Fibroblast of pulmonary artery (primary cell): ENCODE measurements at regions not wholly inside any gene's neighbourhood (a gene's known extent, or its start where the extent isn't known, plus 50 kb on each side); places are given as distances from the start of the nearest gene placed in this dataset.
A peak's percentile ranks its signal among the peaks of the same experiment; 100 is the strongest.

Experiments used
- DNase-seq: peaks from one replicate; pipeline ENCODE4 v3.0.0-alpha.2; 2010; ENCODE audit warnings: low read depth
- H3K4me3 ChIP-seq: replicated peaks from 2 replicates; pipeline ENCODE4 v1.5.1; 2011; ENCODE audit warnings: low read depth, mild to moderate bottlenecking, control low read depth, low read length, moderate library complexity
- TF ChIP-seq, protein P1 (sequence below): IDR thresholded peaks from 2 replicates; pipeline ENCODE4 v1.5.1; 2011; ENCODE audit warnings: mild to moderate bottlenecking, control low read depth, low read length, inconsistent platforms; ENCODE audit errors: missing control alignments

DNA sequence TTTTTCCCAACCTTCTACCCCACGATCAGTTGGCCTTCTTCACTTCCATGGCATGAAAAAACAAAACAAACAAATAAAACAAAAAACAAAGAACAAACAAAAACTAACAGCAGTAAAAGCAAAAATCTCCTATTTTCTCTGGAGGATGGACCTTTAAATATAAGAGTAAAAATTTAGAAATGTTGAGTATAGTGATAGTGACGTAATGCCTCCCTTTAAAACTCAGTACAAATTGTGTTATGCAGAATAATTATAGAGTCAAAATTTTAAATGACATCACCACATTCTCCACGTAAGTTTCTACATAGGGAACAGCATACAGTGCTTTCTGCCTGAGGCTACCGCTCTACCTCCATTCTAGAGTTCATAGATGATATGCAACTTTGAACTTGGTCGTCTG is 2156.4 kb downstream of the PCDH7 start:
- DNase-seq, result no peak
- TF ChIP-seq, protein P1, sequence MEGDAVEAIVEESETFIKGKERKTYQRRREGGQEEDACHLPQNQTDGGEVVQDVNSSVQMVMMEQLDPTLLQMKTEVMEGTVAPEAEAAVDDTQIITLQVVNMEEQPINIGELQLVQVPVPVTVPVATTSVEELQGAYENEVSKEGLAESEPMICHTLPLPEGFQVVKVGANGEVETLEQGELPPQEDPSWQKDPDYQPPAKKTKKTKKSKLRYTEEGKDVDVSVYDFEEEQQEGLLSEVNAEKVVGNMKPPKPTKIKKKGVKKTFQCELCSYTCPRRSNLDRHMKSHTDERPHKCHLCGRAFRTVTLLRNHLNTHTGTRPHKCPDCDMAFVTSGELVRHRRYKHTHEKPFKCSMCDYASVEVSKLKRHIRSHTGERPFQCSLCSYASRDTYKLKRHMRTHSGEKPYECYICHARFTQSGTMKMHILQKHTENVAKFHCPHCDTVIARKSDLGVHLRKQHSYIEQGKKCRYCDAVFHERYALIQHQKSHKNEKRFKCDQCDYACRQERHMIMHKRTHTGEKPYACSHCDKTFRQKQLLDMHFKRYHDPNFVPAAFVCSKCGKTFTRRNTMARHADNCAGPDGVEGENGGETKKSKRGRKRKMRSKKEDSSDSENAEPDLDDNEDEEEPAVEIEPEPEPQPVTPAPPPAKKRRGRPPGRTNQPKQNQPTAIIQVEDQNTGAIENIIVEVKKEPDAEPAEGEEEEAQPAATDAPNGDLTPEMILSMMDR, result no peak
- H3K4me3 ChIP-seq, result no peak overlapping the region

DNA sequence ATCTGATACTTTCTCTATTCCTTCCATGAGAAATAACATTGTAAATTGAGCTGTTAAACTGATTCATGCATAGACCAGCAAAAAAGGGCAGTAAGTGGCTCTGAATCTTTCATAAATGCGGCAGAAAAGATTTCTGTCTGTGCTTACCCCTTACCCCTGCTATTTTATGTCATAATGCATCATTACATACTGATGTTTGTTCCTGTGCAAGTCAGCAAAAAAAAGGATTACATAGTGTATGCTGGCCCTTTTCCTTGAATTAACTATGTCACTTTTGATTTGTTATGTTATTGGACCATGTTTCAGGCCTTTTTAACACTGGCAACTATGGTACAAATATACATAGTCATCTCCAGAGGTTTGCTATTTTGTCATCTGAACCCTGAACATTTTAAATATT is 2159.7 kb downstream of the PCDH7 start:
- no peak for DNase-seq

DNA sequence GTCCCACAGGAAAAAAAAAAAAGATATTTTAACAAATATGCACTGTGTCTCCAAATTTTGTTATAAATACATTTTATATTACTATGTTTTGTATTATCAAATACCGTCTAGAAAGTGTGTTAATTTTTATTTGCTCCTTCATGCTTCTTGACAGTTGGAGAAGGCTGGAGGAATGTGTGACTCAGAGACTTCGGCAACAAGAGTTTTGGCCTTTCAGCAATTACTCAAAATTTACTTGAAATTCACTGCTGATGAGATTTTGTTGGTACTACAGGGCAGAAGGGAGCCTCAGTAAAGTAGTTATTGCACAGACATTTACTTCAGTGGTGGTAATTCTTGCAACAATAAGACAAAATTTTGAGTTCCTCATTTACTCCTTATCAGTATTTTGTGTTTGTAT is 2164.0 kb downstream of the PCDH7 start:
- TF ChIP-seq, protein P1, result no peak
- H3K4me3 ChIP-seq, result no peak overlapping the region
- peak; percentile 40 for DNase-seq

More for the DNA sequence above, 2159.7 kb downstream of the PCDH7 start:
- no peak overlapping the region for H3K4me3 ChIP-seq
- TF ChIP-seq, protein P1, result no peak

DNA sequence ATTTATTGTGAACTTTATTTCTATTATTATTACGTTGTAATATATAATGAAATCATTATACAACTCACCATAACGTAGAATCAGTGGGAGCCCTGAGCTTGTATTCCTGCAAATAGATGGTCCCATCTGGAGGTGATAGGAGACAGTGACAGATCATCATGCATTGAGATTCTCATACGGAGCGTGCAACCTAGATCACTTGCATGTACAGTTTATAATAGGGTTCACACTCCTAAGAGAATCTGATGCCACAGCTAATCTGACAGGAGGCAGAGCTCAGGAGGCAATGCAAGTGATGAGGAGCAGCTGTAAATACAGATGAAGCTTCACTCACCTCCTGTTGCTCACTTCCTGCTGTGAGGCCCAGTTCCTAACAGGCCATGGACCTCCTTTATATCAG is 2170.2 kb downstream of the PCDH7 start:
- DNase-seq, result no peak
- H3K4me3 ChIP-seq, result no peak overlapping the region
- TF ChIP-seq, protein P1, result no peak

DNA sequence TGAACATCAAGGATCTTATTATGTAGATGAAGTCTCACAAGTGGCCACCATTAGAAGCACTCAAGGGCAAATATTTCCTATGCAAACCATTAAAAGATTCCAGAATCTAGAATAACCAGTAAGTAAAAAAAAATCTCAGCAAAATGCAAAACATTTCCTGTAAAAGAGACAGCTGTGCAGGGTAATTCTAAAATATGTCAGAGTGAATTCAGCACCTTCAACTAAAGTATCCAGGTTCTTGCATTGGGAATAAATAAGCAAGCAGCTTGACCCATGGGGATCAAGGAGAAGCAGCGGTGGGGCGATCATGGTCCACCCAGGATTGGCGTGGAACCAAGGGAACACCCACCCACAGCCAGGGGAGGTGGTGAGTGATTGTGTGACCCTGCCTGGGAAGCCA is 2188.9 kb downstream of the PCDH7 start:
- TF ChIP-seq, protein P1, result no peak
- no peak for DNase-seq
- H3K4me3 ChIP-seq, result no peak overlapping the region

DNA sequence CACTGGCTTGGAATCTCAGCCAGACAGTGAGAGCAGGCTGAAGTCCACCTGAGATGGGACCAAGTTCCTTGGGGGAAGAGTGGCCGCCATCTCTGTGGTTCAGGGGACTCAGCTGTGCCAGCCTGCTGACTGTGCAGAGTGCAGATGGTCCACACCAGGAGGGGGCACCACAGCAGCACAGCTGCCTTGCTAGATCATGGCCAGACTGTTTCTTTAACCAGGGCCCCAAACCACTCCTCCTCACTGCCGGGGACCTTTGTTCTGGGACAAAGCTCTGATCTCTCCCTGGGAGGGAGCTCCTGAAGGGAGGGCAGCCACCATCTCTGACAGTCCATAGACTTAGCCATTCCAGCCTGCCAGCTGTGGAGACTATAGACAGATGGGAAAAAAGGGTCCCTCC is 2189.6 kb downstream of the PCDH7 start:
- no peak for DNase-seq

DNA sequence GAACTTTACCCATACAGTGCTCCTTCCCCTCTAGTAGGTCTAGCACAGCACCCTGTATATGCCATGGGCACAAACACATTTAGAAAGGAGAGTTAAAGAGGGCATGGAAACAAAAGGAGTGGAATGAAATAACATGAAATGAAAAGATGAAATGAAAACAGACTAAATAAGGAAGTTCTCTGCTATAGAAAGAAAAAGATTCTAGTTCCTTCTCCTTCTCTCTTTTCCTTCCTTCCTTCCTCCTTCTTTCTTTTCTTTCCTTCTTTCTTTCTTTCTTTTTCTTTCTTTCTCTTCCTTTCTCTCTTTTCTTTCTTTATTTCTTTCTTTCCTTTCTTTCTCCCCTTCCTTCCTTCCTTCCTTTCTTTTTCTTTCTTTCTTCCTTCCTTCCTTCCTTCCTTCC is 2197.4 kb downstream of the PCDH7 start:
- no peak overlapping the region for H3K4me3 ChIP-seq
- DNase-seq, result no peak
- TF ChIP-seq, protein P1, result no peak

More for the DNA sequence above, 2189.6 kb downstream of the PCDH7 start:
- TF ChIP-seq, protein P1, result no peak
- no peak overlapping the region for H3K4me3 ChIP-seq
